SK-N-SH treated with all-trans-retinoic acid at 6 μM for 48 hours (cell line): ENCODE measurements at regions not wholly inside any gene's neighbourhood (a gene's known extent, or its start where the extent isn't known, plus 50 kb on each side); places are given as distances from the start of the nearest gene placed in this dataset.

ENCODE experiments used
- ATAC-seq: fragments of 200-7000 bp; cut with Tn5 transposase; 3 replicates; pipeline ENCODE4 v1.9.1; 2020; ENCODE audit warnings: mild to moderate bottlenecking, moderate library complexity
- ARNTL ChIP-seq: fragments of 450-650 bp; formaldehyde crosslinking; IDR thresholded peaks from 2 replicates; pipeline ENCODE4 v1.5.0; 2020; ENCODE audit warnings: low read depth, mild to moderate bottlenecking, moderate library complexity, borderline replicate concordance
- BACH2 ChIP-seq: fragments of 250-450 bp; sonication (Bioruptor Pico); IDR thresholded peaks from 2 replicates; pipeline ENCODE4 v1.9.0; 2021; ENCODE audit warnings: mild to moderate bottlenecking, borderline replicate concordance
- CSDC2 ChIP-seq: fragments of 250-450 bp; sonication (Bioruptor Pico); IDR thresholded peaks from 2 replicates; pipeline ENCODE4 v1.5.0; 2020; ENCODE audit warnings: mild to moderate bottlenecking, moderate library complexity
- ESRRG ChIP-seq: fragments of 250-450 bp; sonication (Bioruptor Pico); IDR thresholded peaks from 2 replicates; pipeline ENCODE4 v1.6.1; 2021; ENCODE audit warnings: mild to moderate bottlenecking
- GLIS3 ChIP-seq: fragments of 250-450 bp; sonication (Bioruptor Pico); IDR thresholded peaks from 2 replicates; pipeline ENCODE4 v1.5.0; 2020; ENCODE audit warnings: mild to moderate bottlenecking, moderate library complexity
- OSR1 ChIP-seq: fragments of 250-450 bp; sonication (Bioruptor Pico); IDR thresholded peaks from 2 replicates; pipeline ENCODE4 v1.8.0; 2022; ENCODE audit warnings: moderate library complexity, mild to moderate bottlenecking, inconsistent platforms
- POU6F1 ChIP-seq: fragments of 250-450 bp; sonication (Bioruptor Pico); IDR thresholded peaks from 2 replicates; pipeline ENCODE4 v1.8.0; 2021; ENCODE audit warnings: low read depth, mild to moderate bottlenecking, moderate library complexity, borderline replicate concordance
- PPARA ChIP-seq: fragments of 250-450 bp; sonication (Bioruptor Pico); IDR thresholded peaks from 2 replicates; pipeline ENCODE4 v1.5.0; 2020; ENCODE audit warnings: mild to moderate bottlenecking, borderline replicate concordance
- RARB ChIP-seq: fragments of 250-450 bp; sonication (Bioruptor Pico); IDR thresholded peaks from 2 replicates; pipeline ENCODE4 v1.8.0; 2021; ENCODE audit warnings: mild to moderate bottlenecking, moderate library complexity
- SNAI2 ChIP-seq: fragments of 250-450 bp; sonication (Bioruptor Pico); IDR thresholded peaks from 2 replicates; pipeline ENCODE4 v1.5.0; 2020; ENCODE audit warnings: mild to moderate bottlenecking, moderate library complexity
- TCF4 ChIP-seq: fragments of 250-450 bp; sonication (Bioruptor Pico); IDR thresholded peaks from 2 replicates; pipeline ENCODE4 v1.8.0; 2021; ENCODE audit warnings: mild to moderate bottlenecking, moderate library complexity, borderline replicate concordance
- TOX ChIP-seq: fragments of 250-450 bp; sonication (Bioruptor Pico); IDR thresholded peaks from 2 replicates; pipeline ENCODE4 v1.8.0; 2021; ENCODE audit warnings: mild to moderate bottlenecking, moderate library complexity, borderline replicate concordance
- TSHZ2 ChIP-seq: fragments of 250-450 bp; sonication (Bioruptor Pico); IDR thresholded peaks from 2 replicates; pipeline ENCODE4 v1.5.0; 2020; ENCODE audit warnings: mild to moderate bottlenecking, moderate library complexity
- ZC3H10 ChIP-seq: fragments of 250-450 bp; sonication (Bioruptor Pico); IDR thresholded peaks from 2 replicates; pipeline ENCODE4 v1.5.1; 2021; ENCODE audit warnings: mild to moderate bottlenecking, moderate library complexity
- ZFP3 ChIP-seq: fragments of 250-450 bp; sonication (Bioruptor Pico); IDR thresholded peaks from 2 replicates; pipeline ENCODE4 v1.5.0; 2020; ENCODE audit warnings: mild to moderate bottlenecking, moderate library complexity
- ZFP30 ChIP-seq: fragments of 450-650 bp; formaldehyde crosslinking; IDR thresholded peaks from 2 replicates; pipeline ENCODE4 v1.5.0; 2022; ENCODE audit warnings: mild to moderate bottlenecking, moderate library complexity
- ZNF565 ChIP-seq: fragments of 450-650 bp; formaldehyde crosslinking; conservative IDR thresholded peaks from 2 replicates; pipeline ENCODE4 v1.5.0; 2020; ENCODE audit warnings: low read depth, mild to moderate bottlenecking, moderate library complexity
- ZNF70 ChIP-seq: fragments of 450-650 bp; formaldehyde crosslinking; IDR thresholded peaks from 2 replicates; pipeline ENCODE4 v1.5.0; 2020; ENCODE audit warnings: mild to moderate bottlenecking, moderate library complexity
- ZNF8 ChIP-seq: fragments of 450-650 bp; formaldehyde crosslinking; IDR thresholded peaks from 2 replicates; pipeline ENCODE4 v1.5.0; 2020; ENCODE audit warnings: mild to moderate bottlenecking, moderate library complexity
- TF ChIP-seq, protein P1 (sequence below): fragments of 250-450 bp; sonication (Bioruptor Pico); IDR thresholded peaks from 2 replicates; pipeline ENCODE4 v1.8.0; 2020; ENCODE audit warnings: mild to moderate bottlenecking, moderate library complexity, borderline replicate concordance
- TF ChIP-seq, protein P2 (sequence below): fragments of 250-450 bp; sonication (Bioruptor Pico); IDR thresholded peaks from 2 replicates; pipeline ENCODE4 v1.5.1; 2021; ENCODE audit warnings: mild to moderate bottlenecking, moderate library complexity

DNA sequence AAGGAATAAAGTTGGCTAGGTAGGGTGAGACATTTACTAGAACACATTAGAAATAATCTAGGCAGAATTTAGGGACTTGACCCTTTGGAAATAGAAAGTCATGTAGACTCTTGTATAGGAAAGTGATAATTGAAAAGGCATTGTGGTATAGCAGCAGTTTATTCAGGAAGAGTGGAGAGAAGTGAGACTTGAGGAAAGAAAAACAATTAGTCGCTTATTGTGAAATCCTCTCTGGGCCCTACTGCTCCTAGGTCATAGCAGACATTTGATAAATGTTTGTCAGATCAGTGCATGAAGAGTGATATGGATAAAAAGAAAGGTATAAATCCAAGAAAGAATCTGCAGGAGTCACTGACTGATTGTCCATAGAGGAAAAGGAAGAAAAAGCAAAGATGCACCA is 337.6 kb downstream of the HNRNPD start:
- TF ChIP-seq TSHZ2 (CRISPR knock-in tag) = no peak
- ATAC-seq = no peak

DNA sequence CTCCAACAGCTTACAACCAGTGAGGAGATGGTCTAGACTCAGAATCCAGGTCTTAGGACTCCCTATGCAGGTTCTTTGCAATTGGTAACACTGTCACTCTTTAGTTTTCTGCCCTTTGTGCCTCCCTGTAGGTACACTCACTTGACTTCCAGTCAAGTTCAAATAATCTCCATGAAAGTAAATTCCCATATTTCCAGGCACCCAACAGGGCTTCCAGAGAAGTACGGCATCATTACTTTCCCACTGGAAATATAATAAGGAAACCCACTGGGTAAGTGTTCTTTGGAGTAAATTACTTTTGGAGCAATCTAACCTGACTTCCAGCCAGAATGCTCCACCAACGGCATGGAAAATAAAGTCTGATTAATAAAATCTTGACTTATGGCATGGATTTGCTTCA is 338.9 kb downstream of the HNRNPD start:
- TF ChIP-seq ARNTL (CRISPR knock-in tag) (no peak), GLIS3 (CRISPR knock-in tag) (no peak)
- ATAC-seq = no peak

DNA sequence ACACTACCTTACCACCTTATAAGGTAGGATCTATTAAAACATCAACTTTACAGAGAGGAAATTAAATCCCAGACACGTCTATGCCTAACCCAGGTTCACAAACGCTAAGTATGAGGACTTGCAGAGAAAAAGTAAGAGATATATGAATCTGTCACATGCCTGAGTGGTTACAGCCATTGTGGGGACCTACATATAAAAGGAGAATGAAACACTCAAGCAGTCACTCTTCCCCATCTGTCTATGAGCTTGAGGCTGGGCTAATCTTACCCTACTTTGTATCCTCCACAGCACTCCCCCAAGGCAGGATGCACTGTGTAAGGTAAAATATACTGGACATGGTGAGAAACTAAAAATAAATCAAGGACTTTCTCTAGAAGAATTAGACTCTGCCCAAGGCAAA is 339.9 kb downstream of the HNRNPD start:
- TF ChIP-seq, protein P1, sequence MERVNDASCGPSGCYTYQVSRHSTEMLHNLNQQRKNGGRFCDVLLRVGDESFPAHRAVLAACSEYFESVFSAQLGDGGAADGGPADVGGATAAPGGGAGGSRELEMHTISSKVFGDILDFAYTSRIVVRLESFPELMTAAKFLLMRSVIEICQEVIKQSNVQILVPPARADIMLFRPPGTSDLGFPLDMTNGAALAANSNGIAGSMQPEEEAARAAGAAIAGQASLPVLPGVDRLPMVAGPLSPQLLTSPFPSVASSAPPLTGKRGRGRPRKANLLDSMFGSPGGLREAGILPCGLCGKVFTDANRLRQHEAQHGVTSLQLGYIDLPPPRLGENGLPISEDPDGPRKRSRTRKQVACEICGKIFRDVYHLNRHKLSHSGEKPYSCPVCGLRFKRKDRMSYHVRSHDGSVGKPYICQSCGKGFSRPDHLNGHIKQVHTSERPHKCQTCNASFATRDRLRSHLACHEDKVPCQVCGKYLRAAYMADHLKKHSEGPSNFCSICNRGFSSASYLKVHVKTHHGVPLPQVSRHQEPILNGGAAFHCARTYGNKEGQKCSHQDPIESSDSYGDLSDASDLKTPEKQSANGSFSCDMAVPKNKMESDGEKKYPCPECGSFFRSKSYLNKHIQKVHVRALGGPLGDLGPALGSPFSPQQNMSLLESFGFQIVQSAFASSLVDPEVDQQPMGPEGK = no peak
- TF ChIP-seq ZC3H10 = no peak
- TF ChIP-seq BACH2 (CRISPR knock-in tag) = no peak
- TF ChIP-seq ZFP3 (CRISPR knock-in tag) = no peak
- TF ChIP-seq TOX (CRISPR knock-in tag) = no peak
- no peak for TF ChIP-seq ZNF565 (CRISPR knock-in tag)
- no peak for TF ChIP-seq PPARA (CRISPR knock-in tag)
- TF ChIP-seq ZNF70 (CRISPR knock-in tag) = no peak
- no peak for TF ChIP-seq CSDC2
- TF ChIP-seq TSHZ2 (CRISPR knock-in tag) = no peak
- TF ChIP-seq TCF4 (CRISPR knock-in tag) = no peak
- no peak for TF ChIP-seq SNAI2 (CRISPR knock-in tag)
- TF ChIP-seq ZNF8 (CRISPR knock-in tag) = no peak
- no peak for TF ChIP-seq POU6F1
- no peak for TF ChIP-seq ESRRG
- TF ChIP-seq ZFP30 (CRISPR knock-in tag) = no peak
- no peak for TF ChIP-seq ARNTL (CRISPR knock-in tag)
- no peak for TF ChIP-seq OSR1 (CRISPR knock-in tag)
- ATAC-seq = no peak

- TF ChIP-seq ZNF70 (CRISPR knock-in tag) (no peak), RARB (no peak), ZFP3 (CRISPR knock-in tag) (no peak), SNAI2 (CRISPR knock-in tag) (no peak), PPARA (CRISPR knock-in tag) (no peak), BACH2 (CRISPR knock-in tag) (no peak), TOX (CRISPR knock-in tag) (no peak), ZNF565 (CRISPR knock-in tag) (no peak)
- TF ChIP-seq, protein P2, sequence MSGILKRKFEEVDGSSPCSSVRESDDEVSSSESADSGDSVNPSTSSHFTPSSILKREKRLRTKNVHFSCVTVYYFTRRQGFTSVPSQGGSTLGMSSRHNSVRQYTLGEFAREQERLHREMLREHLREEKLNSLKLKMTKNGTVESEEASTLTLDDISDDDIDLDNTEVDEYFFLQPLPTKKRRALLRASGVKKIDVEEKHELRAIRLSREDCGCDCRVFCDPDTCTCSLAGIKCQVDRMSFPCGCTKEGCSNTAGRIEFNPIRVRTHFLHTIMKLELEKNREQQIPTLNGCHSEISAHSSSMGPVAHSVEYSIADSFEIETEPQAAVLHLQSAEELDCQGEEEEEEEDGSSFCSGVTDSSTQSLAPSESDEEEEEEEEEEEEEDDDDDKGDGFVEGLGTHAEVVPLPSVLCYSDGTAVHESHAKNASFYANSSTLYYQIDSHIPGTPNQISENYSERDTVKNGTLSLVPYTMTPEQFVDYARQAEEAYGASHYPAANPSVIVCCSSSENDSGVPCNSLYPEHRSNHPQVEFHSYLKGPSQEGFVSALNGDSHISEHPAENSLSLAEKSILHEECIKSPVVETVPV (CRISPR knock-in tag) = no peak
- no peak for ATAC-seq
Observed at GRCh38 chr4:82031376-82031927, 342.3 kb downstream of the HNRNPD start.
